ENCODE measurements at regions not wholly inside any gene's neighbourhood (a gene's known extent, or its start where the extent isn't known, plus 50 kb on each side); places are given as distances from the start of the nearest gene placed in this dataset.

DNA sequence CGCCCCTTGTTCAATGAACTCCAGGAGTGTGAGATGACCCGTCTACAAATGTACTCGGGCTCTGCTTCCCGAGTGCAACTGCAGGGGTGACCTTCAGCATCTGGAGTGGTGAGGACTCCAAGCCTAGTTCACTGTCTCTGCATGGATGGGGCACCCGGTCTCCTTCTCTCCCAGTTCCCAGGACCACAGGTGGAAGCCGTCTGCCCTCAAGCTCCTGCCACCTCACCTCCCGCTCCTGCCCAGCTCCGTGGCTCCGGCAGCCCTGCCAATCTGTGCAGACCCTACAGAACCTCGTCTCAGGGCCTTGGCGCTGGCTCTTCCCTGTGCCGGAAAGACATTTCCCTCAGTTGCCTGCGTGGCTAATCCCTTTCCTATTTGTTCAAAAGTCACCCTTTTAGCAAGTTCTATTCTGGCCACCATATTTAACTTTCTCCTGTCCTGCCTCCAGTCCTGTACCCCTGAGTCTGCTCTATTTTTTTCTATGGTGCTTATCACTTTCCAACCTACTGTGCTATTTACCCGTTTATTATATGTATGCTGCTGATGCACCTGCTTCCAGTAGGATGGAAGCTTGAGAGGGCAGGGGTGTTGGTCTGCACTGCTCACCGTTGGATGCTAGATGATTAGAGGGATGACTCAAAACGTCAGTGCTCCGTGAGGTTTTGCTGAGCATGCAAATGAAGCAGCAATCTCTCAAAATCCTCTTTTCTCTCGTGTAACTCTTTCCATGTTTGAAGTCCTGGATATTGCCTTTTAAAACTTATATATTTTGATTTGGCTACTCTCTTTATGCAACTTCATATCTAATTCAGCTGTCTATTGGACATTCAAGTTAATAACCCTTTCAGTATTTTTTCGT lies 641.4 kb downstream of the ACTR3B start:
- ChIA-PET CTCF (no interaction called here), POLR2A (no interaction called here)
- Histone ChIP-seq H3K27ac (ENCODE audit: extremely low read depth, low read depth, low read length) (no peak overlapping the region), H3K4me1 (ENCODE audit: control insufficient read depth, insufficient read depth, low read length) (no peaks in the 10 kb centered on the region), H3K9me3 (ENCODE audit: control insufficient read depth, insufficient read depth, low read depth, low read length) (no peaks in the 10 kb centered on the region), H3K4me3 (ENCODE audit: low read depth, low read length) (no peak overlapping the region), H3K36me3 (ENCODE audit: control insufficient read depth in 2 of 2, insufficient read depth in 1 of 2, low read length in 2 of 2) (no peaks in the 10 kb centered on the region)
- no peak for TF ChIP-seq ZSCAN30 (tag by site-specific recombination; IDR thresholded peaks at IDR 0.05)
- no peak for TF ChIP-seq ZNF341 (tag by site-specific recombination; IDR thresholded peaks at IDR 0.05; ENCODE audit: low read depth)
- no peak for TF ChIP-seq ZNF266 (tag by site-specific recombination; IDR thresholded peaks at IDR 0.05; ENCODE audit: low read depth)
- no peak for TF ChIP-seq ZNF335 (tag by site-specific recombination; conservative IDR thresholded peaks at IDR 0.05)
- TF ChIP-seq ZIC2 (tag by site-specific recombination; IDR thresholded peaks at IDR 0.05): no peak
- no peak for TF ChIP-seq SETDB1 (IDR thresholded peaks at IDR 0.05; ENCODE audit: insufficient read length, low read length)
- no peak for TF ChIP-seq ZNF701 (tag by site-specific recombination; IDR thresholded peaks at IDR 0.05)
- no peak for TF ChIP-seq ZNF555 (tag by site-specific recombination; conservative IDR thresholded peaks at IDR 0.05)
- TF ChIP-seq ZNF654 (tag by site-specific recombination; IDR thresholded peaks at IDR 0.05; ENCODE audit: low read depth): no peak

- TF ChIP-seq ZNF146 (tag by site-specific recombination; IDR thresholded peaks at IDR 0.05) (no peak), ZNF184 (tag by site-specific recombination; IDR thresholded peaks at IDR 0.05) (no peak), ZFHX2 (tag by site-specific recombination; conservative IDR thresholded peaks at IDR 0.05) (0 out of 2 replicates have a peak, but pooled peaks have one; percentile 24), EGR2 (tag by site-specific recombination; IDR thresholded peaks at IDR 0.05; ENCODE audit: low read depth) (peak; percentile 58)
- no peaks in the 10 kb centered on the region for H3K4me1 ChIP-seq (ENCODE audit: control insufficient read depth, insufficient read depth, low read length)
- H3K4me3 ChIP-seq (ENCODE audit: low read depth, low read length): no peak overlapping the region
These were observed 642.5 kb downstream of the ACTR3B start for GRCh38 chr7:153401795-153402720.

DNA sequence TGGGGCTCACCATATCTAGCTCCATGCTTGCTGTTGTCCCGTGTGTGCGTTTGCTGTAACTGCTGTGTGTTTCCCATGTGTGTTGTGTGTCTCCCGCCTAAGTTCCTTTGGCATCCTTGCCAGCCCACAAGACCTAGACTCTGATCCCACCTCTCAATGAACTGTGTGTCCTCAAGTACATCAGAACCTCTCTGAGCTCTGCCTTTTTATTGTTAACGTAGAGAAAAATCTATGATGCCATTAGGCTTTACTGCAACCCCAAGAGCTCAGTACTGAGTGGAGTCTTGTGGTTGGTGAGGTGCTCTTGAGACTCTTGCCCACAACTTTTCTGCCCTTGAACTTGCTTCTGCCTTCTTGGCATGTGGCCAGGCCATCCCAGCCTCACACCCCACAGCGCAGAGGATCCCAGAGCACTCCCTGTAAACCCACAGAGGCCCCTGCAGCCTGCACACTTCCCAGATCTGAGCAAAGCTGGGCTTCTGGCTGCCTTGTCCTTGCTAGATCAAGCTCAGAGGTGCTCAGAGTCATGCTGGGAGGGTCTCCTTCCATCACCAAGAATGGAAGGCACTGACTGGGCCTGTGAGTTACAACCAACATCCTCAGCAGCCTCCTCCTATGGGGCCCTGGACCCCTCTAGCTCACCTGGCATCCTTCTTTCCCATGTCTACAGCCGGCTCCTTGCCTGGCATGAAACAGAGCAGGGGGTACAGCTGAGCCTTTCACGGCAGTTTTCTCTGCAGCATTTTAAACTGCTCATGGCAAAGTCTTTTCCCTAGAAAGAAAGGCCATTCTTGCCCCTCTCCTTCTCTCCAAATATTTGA lies 643.4 kb downstream of the ACTR3B start:
- no peaks in the 10 kb centered on the region for H3K4me1 ChIP-seq (ENCODE audit: control insufficient read depth, insufficient read depth, low read length)
- POLR2A ChIA-PET: no interaction called here
- TF ChIP-seq KLF7 (tag by site-specific recombination; IDR thresholded peaks at IDR 0.05; ENCODE audit: borderline replicate concordance): no peak
- no peak for TF ChIP-seq OVOL3 (tag by site-specific recombination; IDR thresholded peaks at IDR 0.05)
- TF ChIP-seq ZNF169 (tag by site-specific recombination; IDR thresholded peaks at IDR 0.05): no peak

More at GRCh38 chr7:153401795-153402720, 642.5 kb downstream of the ACTR3B start:
- no peaks in the 10 kb centered on the region for H3K36me3 ChIP-seq (ENCODE audit: control insufficient read depth in 2 of 2, insufficient read depth in 1 of 2, low read length in 2 of 2)
- ChIA-PET CTCF (no interaction called here), POLR2A (no interaction called here)
- H3K27ac ChIP-seq (ENCODE audit: extremely low read depth, low read depth, low read length): no peak overlapping the region
- H3K9me3 ChIP-seq (ENCODE audit: control insufficient read depth, insufficient read depth, low read depth, low read length): no peaks in the 10 kb centered on the region

GRCh38 chr7:153404124-153404523 lies 644.6 kb downstream of the ACTR3B start:
- H3K4me3 ChIP-seq (ENCODE audit: low read depth, low read length): no peak overlapping the region
- H3K4me1 ChIP-seq (ENCODE audit: control insufficient read depth, insufficient read depth, low read length): no peaks in the 10 kb centered on the region
- POLR2A ChIA-PET: no interaction called here
- CTCF ChIA-PET: no interaction called here
- no peak overlapping the region for H3K27ac ChIP-seq (ENCODE audit: extremely low read depth, low read depth, low read length)
- H3K9me3 ChIP-seq (ENCODE audit: control insufficient read depth, insufficient read depth, low read depth, low read length): no peaks in the 10 kb centered on the region
- no peaks in the 10 kb centered on the region for H3K36me3 ChIP-seq (ENCODE audit: control insufficient read depth in 2 of 2, insufficient read depth in 1 of 2, low read length in 2 of 2)
- no peak for TF ChIP-seq ZNF501 (tag by site-specific recombination; IDR thresholded peaks at IDR 0.05)
- TF ChIP-seq, protein P1, sequence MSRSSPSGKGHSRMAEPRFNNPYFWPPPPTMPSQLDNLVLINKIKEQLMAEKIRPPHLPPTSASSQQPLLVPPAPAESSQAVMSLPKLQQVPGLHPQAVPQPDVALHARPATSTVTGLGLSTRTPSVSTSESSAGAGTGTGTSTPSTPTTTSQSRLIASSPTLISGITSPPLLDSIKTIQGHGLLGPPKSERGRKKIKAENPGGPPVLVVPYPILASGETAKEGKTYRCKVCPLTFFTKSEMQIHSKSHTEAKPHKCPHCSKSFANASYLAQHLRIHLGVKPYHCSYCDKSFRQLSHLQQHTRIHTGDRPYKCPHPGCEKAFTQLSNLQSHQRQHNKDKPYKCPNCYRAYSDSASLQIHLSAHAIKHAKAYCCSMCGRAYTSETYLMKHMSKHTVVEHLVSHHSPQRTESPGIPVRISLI (tag by site-specific recombination; IDR thresholded peaks at IDR 0.05): no peak
- no peak for TF ChIP-seq GFI1B (tag by site-specific recombination; IDR thresholded peaks at IDR 0.05)
- no peak for TF ChIP-seq ZNF561 (tag by site-specific recombination; IDR thresholded peaks at IDR 0.05; ENCODE audit: borderline replicate concordance)
- no peak for TF ChIP-seq ZFP41 (tag by site-specific recombination; IDR thresholded peaks at IDR 0.05; ENCODE audit: borderline replicate concordance)
- no peak for TF ChIP-seq ZNF311 (tag by site-specific recombination; IDR thresholded peaks at IDR 0.05; ENCODE audit: borderline replicate concordance)
- no peak for TF ChIP-seq ZBTB21 (tag by site-specific recombination; IDR thresholded peaks at IDR 0.05)
- TF ChIP-seq ZFP37 (tag by site-specific recombination; IDR thresholded peaks at IDR 0.05): no peak
- no peak for TF ChIP-seq ZNF658 (tag by site-specific recombination; IDR thresholded peaks at IDR 0.05)
- TF ChIP-seq YY2 (tag by site-specific recombination; IDR thresholded peaks at IDR 0.05): no peak
- TF ChIP-seq ZNF76 (tag by site-specific recombination; IDR thresholded peaks at IDR 0.05; ENCODE audit: borderline replicate concordance, low read depth): no peak

More for the DNA sequence above, 643.4 kb downstream of the ACTR3B start:
- CTCF ChIA-PET: no interaction called here
- Histone ChIP-seq H3K36me3 (ENCODE audit: control insufficient read depth in 2 of 2, insufficient read depth in 1 of 2, low read length in 2 of 2) (no peaks in the 10 kb centered on the region), H3K4me3 (ENCODE audit: low read depth, low read length) (no peak overlapping the region), H3K9me3 (ENCODE audit: control insufficient read depth, insufficient read depth, low read depth, low read length) (no peaks in the 10 kb centered on the region), H3K27ac (ENCODE audit: extremely low read depth, low read depth, low read length) (no peak overlapping the region)
